ENCODE measurements at regions not wholly inside any gene's neighbourhood (a gene's known extent, or its start where the extent isn't known, plus 50 kb on each side); places are given as distances from the start of the nearest gene placed in this dataset.

DNA sequence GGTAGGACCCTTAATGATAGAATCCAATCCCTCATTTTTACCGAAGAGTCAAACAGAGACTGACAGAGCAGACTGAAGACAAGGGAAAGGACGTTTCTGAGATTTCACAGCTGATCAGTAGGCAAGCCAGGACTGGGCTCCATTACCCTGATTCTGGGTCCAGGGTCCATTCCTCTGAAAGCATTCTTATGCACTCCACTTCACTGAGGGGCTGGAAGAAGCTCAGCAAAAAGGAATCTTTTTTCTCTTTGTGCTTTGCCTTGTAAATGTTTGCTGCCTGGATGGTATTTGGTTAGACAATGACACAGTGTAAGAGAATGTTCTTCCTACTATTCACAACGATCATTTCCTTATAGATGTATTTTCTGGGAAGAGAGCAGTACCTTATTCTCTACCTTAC, 331.3 kb upstream of the PROX1 start:
- no peak for DNase-seq

DNA sequence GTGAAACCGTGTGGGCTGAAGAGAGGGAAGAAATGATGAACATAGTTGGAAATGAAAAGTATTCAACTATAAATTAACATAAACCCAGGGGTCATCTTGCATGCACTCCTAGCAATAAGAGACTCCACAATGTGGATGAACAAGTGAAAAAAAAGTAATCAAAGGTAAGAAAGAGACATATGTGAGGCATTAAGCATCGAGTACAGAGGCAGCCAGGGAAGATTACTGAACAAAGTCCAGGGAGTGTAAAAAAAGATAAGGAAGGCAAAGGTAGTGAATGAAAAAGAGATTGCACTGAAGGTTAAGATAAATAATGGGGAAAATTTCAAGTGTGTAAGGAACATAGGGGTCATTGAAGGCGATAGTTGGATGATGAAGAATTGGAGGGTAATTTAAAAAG, 330.8 kb upstream of the PROX1 start:
- DNase-seq, result no peak

DNA sequence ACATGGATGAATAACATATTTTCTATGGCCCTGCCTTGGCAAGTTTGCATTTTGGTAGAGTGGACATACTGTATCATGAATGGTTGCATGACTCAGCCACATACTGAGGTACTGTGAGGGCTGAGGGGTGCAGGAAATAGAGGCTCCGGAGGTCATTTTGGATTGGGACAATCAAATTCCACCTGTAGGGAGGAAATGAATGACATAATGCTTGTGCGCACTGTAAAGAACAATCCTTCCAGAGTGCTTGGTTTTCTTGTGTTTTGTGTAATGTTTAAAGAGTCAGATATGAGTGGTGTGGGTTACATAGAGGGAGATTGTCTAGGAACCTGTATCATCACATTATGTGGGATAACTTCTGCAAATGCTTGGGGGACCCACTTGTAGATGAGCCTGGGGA, 329.9 kb upstream of the PROX1 start:
- DNase-seq, result no peak

DNA sequence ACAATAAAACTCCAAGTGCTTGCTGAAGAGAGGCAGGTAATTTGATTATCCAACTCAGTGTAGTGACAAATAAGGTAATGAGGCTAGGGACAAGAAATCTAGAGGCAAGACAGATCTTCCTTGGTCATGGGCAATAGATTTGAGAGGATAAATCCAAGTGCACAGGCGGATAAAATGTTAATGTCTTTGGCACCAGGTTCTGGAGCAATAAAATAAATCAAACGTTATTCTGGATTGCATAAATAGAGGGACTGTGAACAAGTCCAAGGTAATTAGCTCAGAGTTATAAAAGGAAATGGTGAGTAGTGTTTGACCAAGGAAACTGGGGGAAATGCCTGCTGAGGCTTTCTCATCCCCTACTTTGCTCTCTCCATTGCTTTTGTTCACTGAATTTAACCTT, 329.3 kb upstream of the PROX1 start:
- DNase-seq, result no peak

DNA sequence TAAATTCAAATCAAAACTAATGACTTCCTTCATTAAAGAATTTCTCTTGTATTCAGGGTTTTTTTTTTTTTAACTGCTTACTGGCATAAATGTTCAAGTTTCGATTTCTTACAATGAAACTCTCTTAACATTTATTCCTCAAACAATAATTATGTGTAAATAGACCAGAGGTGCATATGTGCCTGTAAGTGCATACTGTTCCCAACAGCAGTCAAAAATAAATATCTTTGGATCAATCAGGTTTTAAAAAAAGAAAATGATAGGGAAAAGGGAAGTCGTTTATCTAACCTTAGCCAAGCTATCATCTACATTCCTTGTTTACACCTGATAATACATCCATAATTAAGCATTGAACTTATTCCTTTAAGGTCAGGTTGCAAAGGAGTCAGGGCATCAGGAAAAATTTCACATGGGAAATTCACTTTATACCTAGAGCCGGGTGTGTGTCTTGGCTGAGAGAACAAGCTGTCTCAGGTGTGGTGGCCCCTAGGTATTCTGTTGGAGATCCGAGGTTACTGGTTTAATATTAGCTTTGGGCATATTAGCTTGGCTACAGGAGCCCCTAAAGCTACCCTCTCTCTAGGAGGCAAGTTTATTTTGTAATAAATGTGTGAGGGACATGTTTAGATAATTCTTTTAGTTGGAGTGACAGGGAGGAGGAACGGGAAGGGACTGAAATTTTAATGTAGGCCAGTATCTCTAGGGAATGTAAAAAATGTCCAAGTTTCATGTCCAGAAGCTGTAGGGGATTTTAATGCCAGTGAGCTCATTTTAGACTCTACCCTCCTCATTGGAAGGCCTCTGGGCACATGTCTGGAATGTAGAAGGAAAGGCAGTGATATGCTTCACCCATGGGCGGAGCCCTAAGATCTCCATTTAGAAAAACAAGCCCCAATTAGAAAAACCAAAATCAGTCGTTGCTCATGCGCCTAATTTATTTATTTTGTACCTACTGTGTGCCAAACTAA, 327.9 kb upstream of the PROX1 start:
- no peak for DNase-seq

DNA sequence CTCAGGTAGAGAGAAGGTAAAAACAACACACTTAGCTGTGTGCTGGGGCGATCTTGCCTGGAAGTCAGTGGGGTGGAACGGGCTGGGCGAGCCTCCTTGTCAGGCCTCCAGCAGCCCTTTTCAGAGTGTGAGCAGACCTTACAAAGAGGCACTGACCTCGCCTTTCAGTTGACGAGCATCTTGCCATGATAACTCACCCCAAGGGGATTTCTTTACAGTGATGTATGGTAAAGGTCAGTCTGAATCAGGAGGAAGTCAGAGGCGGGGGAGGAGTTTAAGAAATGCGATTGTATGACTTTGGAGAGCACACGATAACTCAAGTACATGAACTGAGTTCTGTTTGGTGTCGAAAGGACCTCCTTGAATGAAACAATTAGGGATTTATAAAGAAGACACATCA, 326.5 kb upstream of the PROX1 start:
- DNase-seq, result no peak

DNA sequence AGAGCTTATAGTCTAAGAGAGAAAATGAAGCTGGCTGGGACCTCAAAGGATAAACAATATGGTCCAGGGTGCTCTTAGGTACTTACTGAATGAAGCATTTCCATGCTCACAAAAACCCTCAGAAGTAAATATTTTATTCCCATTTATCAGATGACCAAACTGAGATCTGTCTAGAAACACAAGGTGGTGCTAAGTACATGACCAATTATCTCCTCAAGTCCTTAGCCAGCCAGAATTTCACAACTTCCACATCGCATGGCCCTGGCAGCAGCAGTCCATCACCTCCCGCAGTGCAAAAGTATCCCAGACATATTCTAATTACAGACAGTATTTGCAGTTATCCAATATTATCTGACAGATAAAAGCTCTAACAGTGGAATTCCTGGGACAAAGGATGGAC, 321.7 kb upstream of the PROX1 start:
- no peak for DNase-seq

DNA sequence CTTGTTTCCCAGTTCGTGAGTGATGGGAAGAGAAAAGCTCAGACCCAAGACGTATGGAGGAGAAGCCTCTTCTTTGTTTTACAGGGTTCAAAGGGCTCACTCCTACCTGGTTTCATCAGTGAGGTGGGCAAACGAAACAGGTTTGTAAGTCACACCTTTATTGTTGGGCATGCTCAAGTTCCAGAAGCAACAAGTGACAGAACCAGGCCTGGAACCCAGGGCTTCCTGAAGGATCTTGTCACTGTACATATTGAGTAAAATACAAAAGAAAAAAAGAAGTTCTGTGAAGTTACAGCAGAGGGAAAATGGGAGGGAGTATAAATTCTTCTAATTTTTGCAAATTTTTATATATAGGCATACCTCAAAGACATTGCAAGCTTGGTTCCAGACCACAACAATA, 320.9 kb upstream of the PROX1 start:
- no peak for DNase-seq

DNA sequence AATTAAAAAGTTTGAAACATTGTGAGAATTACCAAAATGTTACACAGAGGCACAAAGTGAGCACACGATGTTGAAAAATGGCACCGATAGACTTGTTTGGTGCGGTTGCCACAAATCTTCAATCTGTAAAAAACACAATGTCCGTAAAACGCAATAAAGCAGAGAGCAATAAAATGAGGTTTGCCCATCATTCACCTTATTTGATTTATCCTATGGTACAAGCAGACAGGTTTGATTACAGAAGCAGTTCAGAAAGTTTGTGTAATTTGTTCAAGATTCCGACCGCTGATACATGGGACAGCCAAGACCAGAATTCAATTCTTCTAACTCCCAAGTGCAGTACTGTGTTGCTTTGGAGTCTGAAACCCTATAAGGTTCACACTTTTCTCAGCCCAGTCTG, 318.3 kb upstream of the PROX1 start:
- no peak for DNase-seq

DNA sequence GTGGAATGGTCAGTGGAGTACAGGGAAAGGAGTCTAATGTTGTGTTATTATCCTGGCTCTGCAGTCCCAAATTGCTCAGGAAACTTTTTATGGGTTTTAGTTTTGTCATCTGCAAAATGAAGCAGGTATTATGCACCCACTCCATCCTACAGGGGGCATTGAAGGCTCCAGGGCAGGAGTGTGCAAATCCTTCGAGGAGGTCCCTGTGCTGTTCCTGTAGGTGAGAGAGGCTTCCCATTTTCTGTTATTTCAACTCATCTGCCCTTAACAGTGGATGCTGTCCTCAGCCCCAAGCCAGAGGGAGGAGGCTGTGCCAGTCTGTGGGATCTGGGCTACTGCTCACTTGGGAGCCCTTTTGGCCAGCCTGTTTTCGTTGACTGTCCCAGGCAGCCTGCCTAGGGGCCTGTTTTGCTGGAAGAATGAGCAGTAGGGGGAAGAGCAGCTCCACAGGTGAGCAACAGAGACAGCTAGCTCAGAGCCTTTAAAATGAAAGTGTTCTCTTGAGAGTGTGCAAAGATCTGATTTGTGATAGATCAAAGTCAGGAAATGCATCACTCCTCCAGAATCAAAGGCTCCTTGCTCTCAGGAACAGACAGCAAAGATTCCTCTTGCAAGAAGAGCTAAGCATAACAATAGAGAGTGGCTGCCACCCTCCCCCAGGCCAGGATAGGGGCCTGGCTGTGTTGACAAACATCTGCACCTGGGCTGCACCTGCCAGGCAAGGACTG, 317.6 kb upstream of the PROX1 start:
- DNase-seq, result no peak

DNA sequence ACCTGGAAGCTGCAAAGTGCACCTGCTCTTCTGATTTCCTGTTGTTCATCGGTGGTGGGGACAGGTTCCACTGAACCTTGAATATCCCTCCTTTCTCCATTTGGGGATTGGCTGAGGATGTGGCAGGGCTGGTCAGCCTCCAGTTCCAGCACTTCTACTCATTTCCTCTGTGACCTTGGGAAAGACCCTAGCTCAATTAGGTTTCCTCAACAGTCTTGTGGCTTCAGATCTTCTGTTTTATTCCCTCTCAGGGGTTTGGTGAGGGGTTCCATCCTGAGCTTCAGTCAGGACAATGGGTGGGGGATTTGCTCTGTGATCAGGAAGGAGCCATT, 317.1 kb upstream of the PROX1 start:
- no peak for DNase-seq

DNA sequence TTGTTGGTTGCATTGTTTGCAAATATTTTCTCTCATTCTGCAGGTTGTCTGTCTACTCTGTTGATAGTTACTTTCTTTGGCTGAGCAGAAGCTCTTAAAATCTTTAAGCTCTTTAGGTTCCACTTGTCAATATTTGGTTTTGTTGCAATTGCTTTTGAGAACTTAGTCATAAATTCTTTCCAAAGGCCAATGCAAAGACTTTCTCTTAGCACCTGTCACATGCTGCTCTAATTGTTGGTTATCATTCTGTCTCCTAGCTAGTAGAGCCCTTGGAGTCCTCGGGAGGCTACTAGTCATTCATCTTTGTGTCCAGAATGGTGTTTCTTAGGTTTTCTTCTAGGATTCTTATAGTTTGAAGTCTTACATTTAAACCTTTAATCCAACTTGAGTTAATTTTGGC, 312.7 kb upstream of the PROX1 start:
- DNase-seq, result no peak

DNA sequence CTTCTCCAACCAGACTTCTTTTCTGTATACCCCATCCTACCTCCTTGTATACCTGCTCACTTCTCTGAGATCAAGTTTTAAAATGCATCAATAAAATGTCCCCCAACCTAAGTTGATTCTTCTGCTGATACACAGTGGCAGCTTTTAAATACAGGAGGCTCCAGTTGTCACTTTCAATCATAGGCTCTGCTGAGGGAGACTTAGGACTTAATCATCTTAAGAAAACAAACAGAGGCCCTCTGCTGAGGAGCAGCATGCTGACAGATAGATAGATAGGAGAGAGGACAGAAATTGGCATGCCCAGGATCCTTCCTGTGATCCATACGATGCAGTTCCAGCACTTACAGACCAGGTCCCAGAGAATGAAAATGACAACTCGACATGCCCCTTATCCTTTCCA, 311.0 kb upstream of the PROX1 start:
- no peak for DNase-seq

DNA sequence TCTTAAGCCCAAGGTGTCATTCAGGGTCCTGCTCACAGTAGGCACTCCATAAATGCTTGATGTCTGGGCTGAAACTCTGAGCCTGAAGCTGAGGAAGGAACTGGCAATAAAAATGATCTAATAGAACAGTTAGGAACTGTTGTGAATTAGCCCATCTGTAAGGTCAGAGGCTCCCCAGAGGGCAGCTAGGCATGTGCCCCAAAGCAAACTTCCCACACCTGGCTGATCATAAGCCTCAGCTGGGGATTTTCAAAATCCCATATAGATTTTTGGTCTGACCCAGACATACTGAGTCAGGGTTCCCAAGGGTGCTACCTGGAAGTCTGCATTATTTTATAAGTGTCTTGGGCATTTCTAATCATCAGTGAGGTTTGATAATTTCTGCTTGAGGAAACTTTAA, 309.4 kb upstream of the PROX1 start:
- DNase-seq, result no peak

DNA sequence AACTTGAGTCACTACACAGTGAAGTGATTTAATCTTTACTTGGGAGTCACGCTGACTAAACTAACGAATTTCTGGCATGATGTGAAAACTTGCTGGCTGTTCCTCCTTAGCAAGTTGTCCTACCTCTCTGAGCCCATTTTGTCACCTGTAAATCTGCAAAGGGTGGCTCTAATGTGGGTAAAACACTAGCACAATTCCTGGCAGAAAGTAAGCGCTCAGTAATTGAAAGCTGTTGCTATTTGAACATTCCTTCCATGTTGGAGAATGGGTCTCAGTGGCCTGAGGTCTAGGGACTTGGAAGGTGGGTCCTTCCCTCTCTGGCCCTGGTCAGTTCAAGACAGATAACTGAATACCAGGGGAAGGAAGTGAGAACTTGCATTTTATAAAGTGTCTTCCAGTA, 309.0 kb upstream of the PROX1 start:
- DNase-seq, result no peak

DNA sequence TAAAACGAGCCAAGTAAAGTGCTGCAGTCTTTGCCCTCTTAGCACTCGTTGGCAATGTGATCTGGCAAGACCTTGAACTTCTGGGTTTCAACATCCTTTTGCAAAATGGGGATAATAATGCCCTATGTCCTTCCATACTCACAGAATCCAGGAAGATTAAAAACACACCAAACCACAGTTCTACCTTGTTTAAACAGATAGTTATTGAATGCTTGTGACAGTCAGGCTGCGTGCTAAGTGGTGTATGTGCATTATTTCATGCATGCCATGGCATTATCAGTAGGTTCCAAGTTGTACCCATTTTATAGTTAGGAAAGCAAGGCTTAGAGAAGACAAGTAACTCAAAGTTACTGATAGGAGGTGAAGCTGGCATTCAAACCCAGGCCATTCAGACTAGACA, 308.6 kb upstream of the PROX1 start:
- DNase-seq, result no peak

DNA sequence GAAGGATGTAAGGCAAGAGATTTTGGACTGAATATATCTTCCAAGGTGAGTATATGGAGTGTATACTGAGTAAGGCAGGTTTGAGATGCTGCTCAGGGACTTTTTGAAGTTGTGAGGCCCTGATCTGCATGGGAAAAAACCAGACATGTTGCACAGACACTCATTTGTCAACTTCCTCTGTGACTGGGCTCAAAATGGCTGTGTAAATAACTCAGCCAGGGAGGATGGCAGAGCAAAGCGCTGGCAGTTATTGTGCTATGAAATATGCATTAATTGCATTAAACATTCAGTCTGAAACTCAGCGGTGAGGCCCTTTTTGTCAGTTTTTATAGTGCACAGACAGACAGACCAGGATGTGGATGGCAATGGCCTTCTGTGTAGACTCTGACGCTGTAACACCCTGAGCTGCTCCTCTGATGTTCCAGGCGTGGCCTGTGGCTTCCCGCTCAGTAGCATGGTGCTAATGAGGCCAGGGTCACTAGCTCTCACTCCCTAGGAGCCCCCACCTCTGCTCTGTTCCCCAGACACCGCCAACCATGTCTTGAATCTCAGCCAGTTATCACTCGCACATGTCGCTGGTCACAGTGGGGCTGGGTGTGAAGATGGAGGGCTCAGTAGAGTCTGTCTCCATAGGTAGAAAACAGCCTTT, 307.0 kb upstream of the PROX1 start:
- DNase-seq, result no peak

DNA sequence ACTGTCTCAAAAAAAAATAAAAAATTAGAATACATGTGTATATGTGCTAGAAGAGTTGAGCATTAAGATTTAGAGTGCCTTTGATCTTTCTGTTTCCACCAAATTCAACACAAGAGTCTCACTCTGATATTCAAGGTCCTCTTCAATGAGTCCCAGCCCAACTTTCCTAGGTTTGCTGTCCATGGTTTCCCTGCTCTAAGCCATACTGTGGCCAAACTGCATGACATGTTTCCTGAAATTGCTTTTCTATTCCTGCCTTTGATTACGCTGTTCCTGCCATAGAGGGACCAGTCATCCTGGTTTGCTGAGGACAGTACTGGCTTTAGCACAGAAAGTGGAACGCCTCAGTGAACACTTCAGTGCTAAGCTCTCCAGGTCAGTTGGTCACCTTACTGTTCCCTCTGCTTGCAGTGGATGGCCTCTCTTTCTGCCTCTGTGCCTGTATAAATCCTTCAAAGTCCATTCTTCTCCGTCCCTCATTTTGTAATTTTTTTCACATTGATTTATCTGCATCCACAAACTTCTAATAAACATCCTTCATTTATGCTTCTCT, 305.9 kb upstream of the PROX1 start:
- DNase-seq, result no peak

DNA sequence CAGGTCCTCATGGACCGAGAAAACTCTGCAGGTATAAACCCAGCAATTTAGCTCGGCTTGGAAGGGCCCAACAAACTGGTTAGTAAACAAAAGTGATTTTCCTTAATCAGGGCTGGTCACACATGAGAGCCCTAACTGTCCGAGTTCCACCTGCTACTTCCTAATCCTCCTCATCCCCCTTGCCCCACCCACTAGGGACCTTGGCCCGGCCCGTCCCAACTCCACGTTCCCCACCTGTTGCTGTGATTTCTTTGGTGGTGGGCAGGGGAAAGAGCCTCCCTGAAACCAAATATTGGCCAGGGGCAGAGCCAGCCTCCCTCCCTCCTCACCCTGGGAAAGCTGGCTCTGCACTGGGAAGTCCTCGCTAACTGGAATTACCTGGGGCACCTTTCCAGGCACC, 304.2 kb upstream of the PROX1 start:
- DNase-seq, result no peak

DNA sequence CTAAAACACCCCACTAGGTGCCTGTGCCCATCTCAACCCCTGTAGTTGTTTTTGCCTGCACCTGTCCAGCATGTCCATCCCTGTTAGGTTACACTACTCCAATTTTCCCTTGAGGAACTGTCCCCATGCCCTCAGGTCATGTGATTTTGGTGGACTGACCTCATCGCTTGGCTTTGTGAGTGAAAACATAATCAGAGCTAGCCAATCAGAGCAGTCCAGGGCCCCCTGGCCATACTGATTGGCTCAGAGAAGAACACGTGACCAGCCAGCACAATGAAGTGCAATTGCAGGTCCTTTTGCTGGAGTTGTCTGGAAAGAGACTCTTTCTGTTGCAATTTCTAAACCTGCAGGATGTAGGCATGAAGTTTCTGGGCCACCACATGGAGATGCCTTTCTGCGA, 303.3 kb upstream of the PROX1 start:
- DNase-seq, result no peak

DNA sequence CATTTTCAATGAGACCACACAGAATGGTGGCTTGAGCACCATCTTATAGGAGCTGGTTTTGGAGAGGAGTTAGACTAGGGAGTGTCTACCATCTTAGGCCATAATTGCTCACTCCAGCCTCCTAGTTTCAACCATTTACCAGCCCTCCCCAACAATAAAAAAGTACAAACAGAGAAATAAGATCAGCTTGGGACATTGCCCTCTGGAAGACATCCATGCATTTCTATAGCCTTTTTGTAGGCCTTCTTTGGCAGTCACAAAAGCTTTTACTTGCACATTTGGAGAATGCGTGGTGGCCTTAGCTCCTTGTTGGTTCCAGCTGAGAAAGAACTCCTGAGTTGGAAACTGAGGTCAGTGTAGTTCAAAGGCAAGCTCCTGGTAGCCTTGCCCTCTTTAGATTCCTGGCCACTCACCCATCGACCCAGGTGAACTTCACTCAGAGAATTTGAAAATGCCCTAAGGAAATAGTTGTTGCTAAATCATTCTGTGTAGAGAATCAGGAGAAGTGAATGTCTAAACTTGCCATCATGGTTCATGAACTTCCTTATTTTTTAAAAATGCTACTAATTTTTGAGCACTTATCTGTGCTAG, 301.7 kb upstream of the PROX1 start:
- DNase-seq, result no peak

DNA sequence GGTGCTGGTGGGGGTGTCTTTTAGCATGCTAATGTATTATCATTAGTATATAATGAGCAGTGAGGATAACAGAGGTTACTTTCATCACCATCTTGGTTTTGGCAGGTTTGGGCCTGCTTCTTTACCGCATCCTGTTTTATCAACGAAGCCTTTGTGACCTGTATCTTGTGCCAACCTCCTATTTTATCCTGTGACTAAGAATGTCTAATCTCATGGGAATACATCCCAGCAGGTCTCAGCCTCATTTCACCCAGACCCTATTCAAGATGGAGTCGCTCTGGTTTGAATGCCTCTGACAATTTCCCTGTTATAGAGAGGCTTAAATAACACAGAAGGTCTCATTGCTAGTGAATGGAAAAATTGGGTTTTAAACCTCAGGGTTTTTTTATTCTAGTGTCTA, 300.8 kb upstream of the PROX1 start:
- DNase-seq, result no peak

DNA sequence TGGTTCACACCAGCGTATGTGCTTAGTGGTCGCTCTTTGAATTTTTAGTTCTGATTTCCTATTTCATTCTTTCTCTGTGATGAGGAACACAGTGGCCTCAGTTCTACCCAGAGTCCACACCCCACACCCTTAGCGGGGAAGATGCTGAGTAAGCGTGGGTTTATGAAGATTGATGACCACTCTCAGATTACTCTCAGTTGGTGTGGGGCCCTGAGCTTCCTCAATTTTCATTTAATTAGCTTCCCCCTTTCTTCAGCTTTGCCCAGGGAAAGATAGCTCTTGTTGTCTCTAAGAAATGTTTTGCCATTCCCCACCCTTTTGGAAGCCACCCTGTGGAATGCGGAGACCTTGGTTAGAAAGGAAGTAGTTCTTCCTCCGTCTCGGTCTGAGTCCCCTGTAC, 299.9 kb upstream of the PROX1 start:
- DNase-seq, result no peak
